ENCODE measurements at regions not wholly inside any gene's neighbourhood (a gene's known extent, or its start where the extent isn't known, plus 50 kb on each side); places are given as distances from the start of the nearest gene placed in this dataset.
A peak's percentile ranks its signal among the peaks of the same experiment; 100 is the strongest.

DNA sequence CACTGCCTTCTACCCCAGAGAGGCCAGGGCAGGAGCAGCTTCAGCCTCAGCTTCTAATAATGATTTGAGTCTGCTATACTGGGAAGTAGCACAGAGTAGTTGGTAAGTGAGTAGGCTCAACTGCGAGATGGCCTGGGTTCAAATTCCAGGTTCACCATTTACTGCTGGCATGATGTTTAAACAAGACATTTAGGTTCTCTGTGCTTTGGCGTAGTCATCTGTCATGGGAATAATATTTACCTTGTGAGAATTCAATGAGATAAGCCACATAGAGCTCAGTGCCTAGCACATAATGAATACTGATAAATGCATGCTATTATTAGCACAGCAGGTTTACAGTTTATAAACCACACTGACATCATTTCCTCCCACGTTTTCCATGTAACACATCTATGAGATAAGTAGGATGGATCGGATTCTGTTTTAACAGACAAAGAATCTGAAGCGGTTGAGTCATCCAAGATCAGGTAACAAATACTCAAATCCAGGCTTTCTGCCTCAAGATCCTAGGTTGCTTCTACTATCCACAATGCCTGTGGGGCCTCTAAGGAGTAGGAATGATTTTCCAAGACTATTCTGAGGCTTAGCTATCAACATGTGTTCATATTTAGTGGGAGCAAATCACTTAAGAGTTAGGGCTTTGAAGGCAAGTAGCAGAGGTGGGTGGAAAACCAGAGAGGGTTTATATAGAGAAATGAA lies 72.9 kb upstream of the DTNBP1 start:
- DNase-seq (ENCODE audit: low read depth): peak; percentile 27

DNA sequence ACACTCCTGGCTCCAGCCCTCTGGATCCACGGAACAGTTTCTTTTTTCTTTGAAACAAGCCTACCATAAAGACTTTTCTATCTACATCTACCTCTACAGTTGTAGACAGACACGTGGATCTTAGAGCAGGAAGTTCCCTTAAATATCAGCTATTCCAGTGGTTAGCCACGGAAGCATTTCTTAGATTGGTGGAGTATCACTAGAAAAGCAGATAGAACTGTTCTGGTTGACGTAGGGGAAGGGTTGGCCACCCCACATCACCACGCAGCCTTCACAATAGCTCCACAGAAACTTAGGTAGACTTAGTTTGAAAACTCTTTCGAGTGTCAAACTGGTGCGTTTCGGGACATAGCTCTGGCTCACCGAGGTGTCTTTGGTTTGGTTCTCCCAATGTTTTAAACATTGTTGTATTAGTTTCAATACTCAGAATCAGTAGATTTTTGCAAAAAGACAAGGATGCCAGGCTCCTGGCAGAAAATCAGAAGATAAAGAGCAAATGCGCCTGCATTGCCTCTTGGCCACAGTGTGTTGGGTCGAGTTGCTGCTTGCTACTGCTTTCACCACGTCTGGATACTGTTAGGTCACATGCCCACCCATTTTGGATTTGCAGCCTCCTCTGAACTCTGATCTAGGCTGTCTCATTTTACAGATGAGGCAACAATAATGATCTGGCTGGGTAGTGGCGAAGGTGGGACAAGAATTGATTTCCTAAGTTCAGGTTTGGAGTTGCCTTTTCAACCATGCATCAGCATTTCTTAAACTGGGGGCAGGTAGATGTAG lies 71.5 kb upstream of the DTNBP1 start:
- DNase-seq (ENCODE audit: low read depth): no peak

DNA sequence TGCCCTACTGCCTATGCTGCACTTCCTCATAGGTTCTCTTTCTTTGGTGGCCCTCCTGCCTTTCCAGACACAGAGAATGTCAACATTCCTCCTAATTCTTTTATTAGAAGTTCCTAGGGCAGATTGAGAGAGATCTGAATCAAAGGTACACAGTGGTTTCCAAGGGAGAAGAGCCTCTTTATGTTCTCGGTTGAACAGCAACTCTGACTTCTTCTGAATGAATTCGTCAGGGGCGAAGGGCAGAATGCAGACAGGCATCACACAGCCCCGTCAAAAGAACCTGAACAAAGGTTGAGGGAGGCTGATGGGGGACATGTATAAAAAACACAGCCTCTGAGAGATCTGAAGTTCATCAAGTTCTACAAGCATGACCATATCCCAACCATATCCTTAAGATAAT lies 68.1 kb upstream of the DTNBP1 start:
- DNase-seq (ENCODE audit: low read depth): no peak

DNA sequence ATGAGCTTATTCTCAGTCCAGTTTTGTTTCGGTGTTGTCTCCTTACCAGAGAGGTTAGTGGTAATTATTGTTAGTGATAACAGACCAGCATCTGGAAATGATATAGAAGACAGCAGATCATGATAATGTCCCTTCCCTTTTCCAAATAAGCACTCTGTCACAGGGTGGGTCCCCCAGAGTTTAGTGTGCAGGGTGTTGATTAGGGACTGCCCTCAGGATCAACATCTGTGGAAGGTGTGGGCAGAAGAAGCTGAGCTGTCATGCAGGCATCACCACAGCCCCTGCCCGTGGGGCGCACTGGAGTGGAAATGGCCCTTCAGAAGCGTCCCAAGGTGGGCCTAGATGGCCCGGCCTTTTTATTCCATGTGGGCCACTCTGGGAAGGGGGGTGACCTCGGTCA lies 67.6 kb upstream of the DTNBP1 start:
- DNase-seq (ENCODE audit: low read depth): no peak

DNA sequence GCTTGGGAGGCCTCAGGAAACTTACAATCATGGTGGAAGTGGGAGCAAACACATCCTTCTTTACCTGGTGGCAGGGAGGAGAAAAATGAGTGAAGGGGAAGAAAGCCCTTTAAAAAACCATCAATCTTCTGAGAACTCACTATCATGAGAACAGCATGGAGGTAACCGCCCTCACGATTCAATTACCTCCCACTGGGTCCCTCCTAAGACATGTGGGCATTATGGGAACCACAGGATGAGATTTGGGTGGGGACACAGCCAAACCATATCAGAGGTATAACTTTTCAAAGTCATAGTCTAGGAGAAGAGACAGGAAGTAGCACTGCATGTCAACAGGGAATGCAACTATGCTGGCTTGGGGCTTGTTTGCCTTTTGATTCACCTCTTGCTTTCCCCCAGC lies 59.9 kb upstream of the DTNBP1 start:
- no peak for DNase-seq (ENCODE audit: low read depth)

DNA sequence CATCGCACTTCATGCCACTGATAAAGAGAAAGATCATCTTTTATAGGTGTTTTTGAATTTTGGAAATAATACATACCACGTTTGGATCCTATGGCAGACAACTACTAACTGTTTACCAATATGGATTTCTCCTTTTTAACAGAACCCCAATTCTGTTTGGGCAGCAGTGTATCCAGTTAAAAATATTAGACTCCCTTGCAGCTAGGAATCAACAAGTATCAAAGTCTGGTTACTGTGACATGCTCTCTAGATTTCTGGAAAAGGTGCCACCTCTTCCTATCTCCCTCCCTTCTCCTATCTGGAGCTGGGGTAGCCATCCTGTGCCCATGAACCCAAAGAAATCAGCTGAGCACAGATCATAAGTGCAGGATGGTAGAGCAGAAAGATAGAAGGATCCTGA lies 54.1 kb upstream of the DTNBP1 start:
- DNase-seq (ENCODE audit: low read depth): no peak

DNA sequence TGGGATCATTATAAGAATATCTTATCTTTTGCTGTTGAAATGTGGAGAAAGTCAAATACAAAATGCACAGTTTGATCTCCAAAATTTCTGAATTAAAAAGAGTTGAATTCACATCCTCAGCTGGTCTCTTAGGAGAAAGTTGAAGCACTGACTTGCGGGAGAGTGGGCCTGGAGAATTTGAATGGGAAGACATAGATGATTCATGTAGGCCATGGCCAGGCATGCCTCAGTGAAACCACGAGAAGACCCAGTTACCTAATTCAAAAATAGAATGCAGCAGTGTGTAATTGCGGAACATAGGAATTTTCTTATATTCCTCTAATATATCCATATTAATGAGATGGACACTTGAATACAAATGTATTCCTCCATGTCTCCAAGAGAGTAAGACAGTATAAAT lies 53.0 kb upstream of the DTNBP1 start:
- no peak for DNase-seq (ENCODE audit: low read depth)

DNA sequence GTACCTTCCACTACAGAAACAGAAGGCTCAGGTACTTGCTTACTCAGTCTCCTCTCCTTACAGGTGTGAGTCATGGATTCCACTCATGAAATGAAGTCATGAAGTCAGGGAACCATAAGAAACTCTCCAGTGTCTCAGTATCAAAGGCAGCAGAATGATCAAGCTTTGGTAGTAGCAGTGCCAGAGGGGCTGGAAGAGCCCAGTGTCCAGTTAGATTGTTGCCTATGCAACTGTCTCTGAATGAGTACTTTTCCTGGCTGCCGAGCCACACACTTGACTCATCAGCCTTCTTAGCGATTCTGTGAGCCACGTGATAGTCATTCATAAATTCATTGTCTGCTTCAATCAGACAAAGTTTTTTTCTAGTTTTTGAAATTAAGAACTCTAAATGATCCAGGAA lies 52.2 kb upstream of the DTNBP1 start:
- DNase-seq (ENCODE audit: low read depth): peak; percentile 23

DNA sequence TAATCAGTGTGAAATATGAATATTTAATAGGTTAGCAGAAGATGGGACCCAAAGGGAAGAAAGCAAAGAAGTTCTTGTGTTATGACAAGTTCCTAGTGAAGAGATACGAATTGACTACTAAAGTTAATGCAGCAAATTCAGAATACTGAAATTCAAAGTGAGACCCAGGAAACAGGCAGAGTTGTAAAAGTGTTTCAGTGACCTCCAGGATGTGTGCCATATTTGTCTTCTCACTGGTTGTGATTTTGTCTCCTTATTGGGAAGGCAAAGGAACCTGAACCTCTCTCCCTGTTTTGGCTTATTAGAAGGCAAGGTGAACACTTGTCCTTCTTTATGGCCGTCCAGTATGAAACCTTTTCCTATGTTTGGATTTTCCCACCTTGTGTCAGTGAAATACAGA lies 51.8 kb upstream of the DTNBP1 start:
- no peak for DNase-seq (ENCODE audit: low read depth)

DNA sequence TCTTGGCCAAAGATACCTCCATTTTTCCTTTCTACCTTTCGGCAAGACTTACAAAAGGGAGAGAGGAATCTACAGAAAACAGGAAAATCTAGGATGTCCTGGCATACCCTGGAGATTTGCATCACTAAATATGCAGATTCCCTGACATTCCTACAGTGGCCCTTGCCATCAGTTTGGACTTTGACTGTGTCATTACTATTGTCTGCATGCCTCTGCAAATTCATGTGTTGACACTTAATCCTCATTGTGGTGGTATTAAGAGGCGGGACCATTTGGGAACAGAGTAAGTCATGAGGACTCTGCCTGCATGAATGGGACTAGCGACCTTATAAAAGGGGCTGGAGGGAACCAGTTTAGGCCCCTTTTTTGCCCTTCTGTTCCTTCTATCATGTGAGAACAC lies 50.5 kb upstream of the DTNBP1 start:
- no peak for DNase-seq (ENCODE audit: low read depth)

DNA sequence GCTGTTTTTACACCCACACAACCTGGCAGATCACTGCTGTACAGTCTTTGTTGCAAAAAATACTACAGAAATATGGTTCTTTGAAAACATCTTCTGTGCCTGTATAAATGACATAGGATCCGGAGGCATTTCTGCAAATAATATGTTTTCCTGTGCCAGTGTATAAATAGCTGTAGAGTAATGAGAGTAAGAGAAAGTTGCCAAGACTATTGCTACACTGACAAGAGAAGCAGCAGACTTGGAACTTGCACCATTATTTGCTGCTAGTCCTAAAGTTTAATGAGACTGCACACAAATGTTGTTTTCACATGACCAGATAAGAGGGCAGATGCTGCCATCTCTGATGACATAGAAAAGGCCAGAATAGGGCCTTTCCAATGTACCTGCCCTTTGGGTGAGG lies 50.0 kb upstream of the DTNBP1 start:
- no peak for DNase-seq (ENCODE audit: low read depth)
